Peyer's patch (tissue), 4 donors: ENCODE measurements at regions not wholly inside any gene's neighbourhood (a gene's known extent, or its start where the extent isn't known, plus 50 kb on each side); places are given as distances from the start of the nearest gene placed in this dataset.

Experiments used
- DNase-seq, 3 donors: peaks; one replicate each; pipeline ENCODE4 v3.0.0-alpha.2; 2017 to 2019
- H3K27ac ChIP-seq, 4 donors: fragments of 200-600 bp; sonication (generic); one replicate each; pipeline ENCODE4 v1.5.1; 2016 to 2019
- H3K27me3 ChIP-seq, 2 donors: fragments of 200-600 bp; sonication (generic); one replicate each; pipeline ENCODE4 v1.5.1; 2019
- H3K36me3 ChIP-seq, 3 donors: fragments of 200-600 bp; sonication (generic); one replicate each; pipeline ENCODE4 v1.5.1; 2016 to 2019
- H3K4me1 ChIP-seq, 4 donors: fragments of 200-600 bp; sonication (generic); one replicate each; pipeline ENCODE4 v1.5.1; 2016 to 2019
- H3K4me3 ChIP-seq, 4 donors: fragments of 200-600 bp; sonication (generic); 1 replicate in 3 of 4; 2 replicates in 1 of 4; pipeline ENCODE4 v1.5.1; 2016 to 2019; ENCODE audit warnings: mild to moderate bottlenecking in 1 of 4
- H3K9me3 ChIP-seq, 4 donors: fragments of 200-600 bp; sonication (generic); one replicate each; pipeline ENCODE4 v1.5.1; 2016 to 2019; ENCODE audit warnings: mild to moderate bottlenecking in 1 of 4
- CTCF ChIP-seq, 6 experiments: fragments of 450-650 bp in 4 of 6; fragments of 200-600 bp in 2 of 6; sonication (generic) in 1 of 6; IDR thresholded peaks; one replicate each; pipeline ENCODE4 v1.5.1; 2017 to 2019; ENCODE audit warnings: antibody characterized with exemption in 6 of 6, mild to moderate bottlenecking in 3 of 6, moderate library complexity in 1 of 6
- POLR2A ChIP-seq, 2 donors: fragments of 450-650 bp; IDR thresholded peaks; one replicate each; pipeline ENCODE4 v1.5.1; 2017; ENCODE audit warnings: antibody characterized with exemption in 2 of 2, mild to moderate bottlenecking in 2 of 2, moderate library complexity in 2 of 2

GRCh38 chr20:51094221-51094620 lies 71.3 kb upstream of the KCNG1 start:
- Histone ChIP-seq H3K27me3 (peaks cover 0 to 4% of the 10 kb centered on the region in 2 donors), H3K4me1 (peaks cover 0 to 8% (median 3%) of the 10 kb centered on the region in 4 donors), H3K27ac (no peak overlapping the region), H3K4me3 (no peak overlapping the region), H3K36me3 (no peaks in the 10 kb centered on the region), H3K9me3 (no peaks in the 10 kb centered on the region)
- no peak for DNase-seq
- TF ChIP-seq POLR2A (IDR thresholded peaks at IDR 0.05) (no peak), CTCF (IDR thresholded peaks at IDR 0.05) (no peak)

GRCh38 chr20:51093240-51093763 lies 70.4 kb upstream of the KCNG1 start:
- Histone ChIP-seq H3K4me1 (peaks cover 0 to 8% (median 3%) of the 10 kb centered on the region in 4 donors), H3K27me3 (peaks cover 0 to 4% of the 10 kb centered on the region in 2 donors), H3K9me3 (no peaks in the 10 kb centered on the region), H3K36me3 (no peaks in the 10 kb centered on the region), H3K4me3 (no peak overlapping the region), H3K27ac (no peak overlapping the region)
- TF ChIP-seq POLR2A (IDR thresholded peaks at IDR 0.05) (no peak), CTCF (IDR thresholded peaks at IDR 0.05) (no peak)
- DNase-seq: no peak

- Histone ChIP-seq H3K27me3 (peaks cover 0 to 4% of the 10 kb centered on the region in 2 donors), H3K27ac (no peak overlapping the region), H3K4me3 (no peak overlapping the region), H3K9me3 (no peaks in the 10 kb centered on the region), H3K4me1 (peaks cover 0 to 8% (median 3%) of the 10 kb centered on the region in 4 donors), H3K36me3 (no peaks in the 10 kb centered on the region)
- DNase-seq: no peak
- TF ChIP-seq CTCF (IDR thresholded peaks at IDR 0.05): no peak
- no peak for TF ChIP-seq POLR2A (IDR thresholded peaks at IDR 0.05)
Measured at GRCh38 chr20:51092338-51092737, 69.4 kb upstream of the KCNG1 start.

GRCh38 chr20:51091406-51092195 lies 68.7 kb upstream of the KCNG1 start:
- DNase-seq: no peak
- no peak overlapping the region for H3K4me3 ChIP-seq
- no peaks in the 10 kb centered on the region for H3K36me3 ChIP-seq
- H3K9me3 ChIP-seq: no peaks in the 10 kb centered on the region
- no peak for TF ChIP-seq CTCF (IDR thresholded peaks at IDR 0.05)
- TF ChIP-seq POLR2A (IDR thresholded peaks at IDR 0.05): no peak
- peaks cover 0 to 4% of the 10 kb centered on the region in 2 donors for H3K27me3 ChIP-seq
- H3K4me1 ChIP-seq: peaks cover 0 to 3% (median 0%) of the 10 kb centered on the region in 4 donors
- H3K27ac ChIP-seq: no peak overlapping the region

- H3K4me1 ChIP-seq: no peaks in the 10 kb centered on the region
- TF ChIP-seq CTCF (IDR thresholded peaks at IDR 0.05) (no peak), POLR2A (IDR thresholded peaks at IDR 0.05) (no peak)
- DNase-seq: no peak
- H3K36me3 ChIP-seq: no peaks in the 10 kb centered on the region
- no peak overlapping the region for H3K4me3 ChIP-seq
- peaks cover 0 to 4% of the 10 kb centered on the region in 2 donors for H3K27me3 ChIP-seq
- no peaks in the 10 kb centered on the region for H3K9me3 ChIP-seq
- H3K27ac ChIP-seq: no peak overlapping the region
Measured at GRCh38 chr20:51089840-51090239, 66.9 kb upstream of the KCNG1 start.
